ENCODE measurements at regions not wholly inside any gene's neighbourhood (a gene's known extent, or its start where the extent isn't known, plus 50 kb on each side); places are given as distances from the start of the nearest gene placed in this dataset.

DNA sequence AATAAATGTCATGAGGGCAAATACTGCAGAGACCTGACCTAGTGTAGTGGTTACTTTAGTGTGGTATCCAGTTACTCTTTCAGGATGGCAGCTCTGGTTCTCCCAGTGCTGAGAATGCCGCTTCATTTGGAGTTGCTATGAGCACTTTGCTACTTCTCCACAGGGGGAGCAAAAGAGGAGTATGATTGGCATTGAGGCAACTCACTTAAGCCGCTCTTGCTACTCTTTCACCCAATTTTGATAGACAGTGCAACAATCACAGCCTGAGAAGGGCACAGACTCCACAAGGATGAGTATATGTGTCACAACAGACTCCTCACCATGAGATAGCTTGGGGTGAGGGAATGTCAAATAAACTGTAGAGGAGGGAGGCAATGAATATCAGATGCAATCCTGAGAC, 81.2 kb downstream of the NPY1R start:
- H2AK5ac ChIP-seq (ENCODE audit: low read length), result no peak overlapping the region
- no peak overlapping the region for H3K4me3 ChIP-seq (ENCODE audit: low read depth, low read length)
- no peak overlapping the region for H3K4me2 ChIP-seq (ENCODE audit: low read length)
- no peak overlapping the region for H3K14ac ChIP-seq (ENCODE audit: low read length)
- H4K8ac ChIP-seq (ENCODE audit: low read depth, low read length), result no peak overlapping the region
- H3K79me2 ChIP-seq (ENCODE audit: control insufficient read depth, insufficient read depth, low read length, poor library complexity), result no peaks in the 10 kb centered on the region
- H4K91ac ChIP-seq (ENCODE audit: low read depth, low read length), result no peak overlapping the region
- no peak overlapping the region for H4K12ac ChIP-seq (ENCODE audit: low read depth, low read length)
- H2BK5ac ChIP-seq (ENCODE audit: low read depth, low read length, poor library complexity), result no peak overlapping the region
- no peak overlapping the region for H3K9ac ChIP-seq (ENCODE audit: low read length)
- H3K4ac ChIP-seq (ENCODE audit: low read depth, low read length), result no peak overlapping the region
- no peaks in the 10 kb centered on the region for H3K4me1 ChIP-seq (ENCODE audit: control insufficient read depth in 1 of 2, insufficient read depth in 2 of 2, low read length in 2 of 2)
- H2BK120ac ChIP-seq (ENCODE audit: insufficient read depth, low read length, poor library complexity), result no peak overlapping the region
- H3K36me3 ChIP-seq (ENCODE audit: control insufficient read depth in 1 of 2, insufficient read depth in 2 of 2, low read length in 2 of 2), result no peaks in the 10 kb centered on the region
- no CpG with 5 or more reads among the region's 2 CpGs for WGBS (ENCODE audit: extremely low coverage, insufficient coverage, insufficient read length)
- no peaks in the 10 kb centered on the region for H3K27me3 ChIP-seq (ENCODE audit: insufficient read depth, low read length)
- no peaks in the 10 kb centered on the region for H3K9me3 ChIP-seq (ENCODE audit: insufficient read depth, low read depth, low read length)
- no peak overlapping the region for H2AFZ ChIP-seq (ENCODE audit: insufficient read depth, low read length, poor library complexity)
- no peak overlapping the region for H3K23ac ChIP-seq (ENCODE audit: low read length)
- no peaks in the 10 kb centered on the region for H3K79me1 ChIP-seq (ENCODE audit: low read length)
- H2BK12ac ChIP-seq (ENCODE audit: low read length), result no peak overlapping the region
- DNase-seq, result peak in 1 of 2 donors; percentile 14
- no peak overlapping the region for H3K18ac ChIP-seq (ENCODE audit: low read length)
- no peak overlapping the region for H3K27ac ChIP-seq (ENCODE audit: low read depth, low read length)

DNA sequence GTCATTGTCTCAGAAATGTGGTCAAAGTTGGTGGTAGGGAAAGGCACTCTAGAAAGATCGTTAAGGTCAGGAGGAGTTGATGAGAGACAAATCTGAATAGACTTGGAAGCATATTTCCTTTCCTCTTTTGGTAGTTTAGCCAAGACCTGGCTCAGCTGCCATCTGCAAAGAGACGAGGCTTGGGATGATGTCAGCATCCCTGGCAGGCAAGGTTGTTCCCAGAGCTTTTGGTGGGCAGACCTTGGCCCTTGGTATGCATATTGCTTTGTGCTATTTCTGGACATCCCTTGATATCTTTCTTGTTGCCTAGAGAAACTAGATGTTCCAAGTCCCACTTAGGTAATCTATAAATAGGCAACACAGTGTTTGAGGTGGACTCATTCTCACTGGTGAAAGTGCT, 82.4 kb upstream of the NAF1 start:
- Histone ChIP-seq H3K4me2 (ENCODE audit: low read length) (no peak overlapping the region), H3K27me3 (ENCODE audit: insufficient read depth, low read length) (no peaks in the 10 kb centered on the region), H2AK5ac (ENCODE audit: low read length) (no peak overlapping the region), H2BK5ac (ENCODE audit: low read depth, low read length, poor library complexity) (no peak overlapping the region), H3K18ac (ENCODE audit: low read length) (no peak overlapping the region), H2BK120ac (ENCODE audit: insufficient read depth, low read length, poor library complexity) (no peak overlapping the region), H3K14ac (ENCODE audit: low read length) (no peak overlapping the region), H3K4me3 (ENCODE audit: low read depth, low read length) (no peak overlapping the region), H3K9ac (ENCODE audit: low read length) (no peak overlapping the region), H4K12ac (ENCODE audit: low read depth, low read length) (no peak overlapping the region), H2BK12ac (ENCODE audit: low read length) (no peak overlapping the region), H3K23ac (ENCODE audit: low read length) (no peak overlapping the region), H3K36me3 (ENCODE audit: control insufficient read depth in 1 of 2, insufficient read depth in 2 of 2, low read length in 2 of 2) (no peaks in the 10 kb centered on the region), H3K4ac (ENCODE audit: low read depth, low read length) (no peak overlapping the region), H3K79me1 (ENCODE audit: low read length) (no peaks in the 10 kb centered on the region), H3K4me1 (ENCODE audit: control insufficient read depth in 1 of 2, insufficient read depth in 2 of 2, low read length in 2 of 2) (no peaks in the 10 kb centered on the region), H4K8ac (ENCODE audit: low read depth, low read length) (no peak overlapping the region), H3K9me3 (ENCODE audit: insufficient read depth, low read depth, low read length) (no peaks in the 10 kb centered on the region), H3K79me2 (ENCODE audit: control insufficient read depth, insufficient read depth, low read length, poor library complexity) (no peaks in the 10 kb centered on the region), H2AFZ (ENCODE audit: insufficient read depth, low read length, poor library complexity) (no peak overlapping the region), H4K91ac (ENCODE audit: low read depth, low read length) (no peak overlapping the region), H3K27ac (ENCODE audit: low read depth, low read length) (no peak overlapping the region)
- no peak for DNase-seq
- no CpG with 5 or more reads among the region's 2 CpGs for WGBS (ENCODE audit: extremely low coverage, insufficient coverage, insufficient read length)

DNA sequence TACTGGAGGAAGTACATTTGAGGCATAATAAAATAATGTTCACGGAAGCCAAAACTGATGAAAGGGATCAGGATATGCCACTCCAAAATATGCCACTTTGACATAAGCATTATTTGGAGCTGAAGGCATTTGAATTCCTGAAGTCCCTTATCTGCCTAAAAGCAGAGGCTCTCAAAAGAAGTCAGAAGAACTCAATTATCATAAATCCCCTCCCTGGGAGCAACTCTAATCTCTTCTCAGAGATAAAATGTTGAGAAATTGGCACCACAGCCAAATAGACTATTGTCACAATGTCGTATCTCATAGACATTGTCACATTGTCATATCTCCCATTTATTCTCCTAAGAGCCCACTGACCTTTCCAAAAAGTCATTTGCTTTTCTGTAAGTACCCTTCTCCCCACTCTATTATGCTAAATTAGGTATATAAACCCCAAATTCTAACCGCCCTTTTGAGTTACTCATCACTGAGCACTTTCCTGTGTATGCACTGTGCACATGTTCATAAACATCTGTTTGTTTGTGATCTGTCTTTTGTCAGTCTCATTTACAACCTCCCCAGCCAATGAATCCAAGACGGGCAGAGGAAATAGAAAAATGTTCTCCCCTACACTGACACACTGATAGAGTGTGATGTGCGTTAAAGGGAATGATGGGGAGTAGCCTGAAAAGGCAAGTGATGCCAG, 78.5 kb upstream of the NAF1 start:
- WGBS (ENCODE audit: extremely low coverage, insufficient coverage, insufficient read length), result no CpG with 5 or more reads among the region's 5 CpGs

DNA sequence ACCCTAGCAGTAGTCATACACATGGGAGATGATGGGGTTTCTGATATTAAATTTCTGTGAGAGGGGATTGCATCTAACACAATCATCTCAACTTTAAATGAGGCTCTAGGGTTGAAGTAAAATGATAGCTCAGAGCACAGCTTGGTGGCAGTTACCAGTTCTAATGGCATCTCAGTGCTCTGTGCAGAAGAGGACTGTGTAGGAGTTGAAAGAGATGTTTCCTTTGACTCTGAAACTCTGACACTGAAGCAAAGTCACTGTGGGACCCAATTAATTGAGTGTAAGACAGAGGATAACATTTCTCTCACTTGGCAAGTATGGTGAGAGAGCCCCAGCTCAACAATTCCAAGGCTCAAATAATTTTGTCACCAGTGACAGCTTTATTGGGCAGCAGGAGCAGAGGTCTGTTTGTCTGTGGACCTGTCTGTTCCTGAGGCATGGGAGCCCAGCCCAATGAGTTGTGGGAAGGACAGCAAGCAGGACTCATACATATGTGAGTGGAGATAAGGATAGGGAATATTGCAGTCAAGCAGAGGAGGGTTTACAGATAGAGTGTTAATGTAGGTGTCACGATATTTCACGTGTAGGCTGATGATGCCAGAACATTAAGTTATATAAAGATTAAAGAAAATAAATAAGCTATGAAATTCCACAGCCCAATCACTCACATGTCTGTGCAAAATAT, 76.7 kb upstream of the NAF1 start:
- no peaks in the 10 kb centered on the region for H3K79me2 ChIP-seq (ENCODE audit: control insufficient read depth, insufficient read depth, low read length, poor library complexity)
- no peaks in the 10 kb centered on the region for H3K9me3 ChIP-seq (ENCODE audit: insufficient read depth, low read depth, low read length)
- no peak overlapping the region for H3K23ac ChIP-seq (ENCODE audit: low read length)
- no peak overlapping the region for H3K4me3 ChIP-seq (ENCODE audit: low read depth, low read length)
- no CpG with 5 or more reads among the region's 2 CpGs for WGBS (ENCODE audit: extremely low coverage, insufficient coverage, insufficient read length)
- H2AFZ ChIP-seq (ENCODE audit: insufficient read depth, low read length, poor library complexity), result no peak overlapping the region
- H4K91ac ChIP-seq (ENCODE audit: low read depth, low read length), result no peak overlapping the region
- no peak overlapping the region for H2BK120ac ChIP-seq (ENCODE audit: insufficient read depth, low read length, poor library complexity)
- H3K4ac ChIP-seq (ENCODE audit: low read depth, low read length), result no peak overlapping the region
- no peak for DNase-seq
- no peak overlapping the region for H2BK5ac ChIP-seq (ENCODE audit: low read depth, low read length, poor library complexity)
- H3K79me1 ChIP-seq (ENCODE audit: low read length), result no peaks in the 10 kb centered on the region
- no peak overlapping the region for H4K12ac ChIP-seq (ENCODE audit: low read depth, low read length)
- H3K27ac ChIP-seq (ENCODE audit: low read depth, low read length), result no peak overlapping the region
- no peak overlapping the region for H2BK12ac ChIP-seq (ENCODE audit: low read length)
- no peaks in the 10 kb centered on the region for H3K36me3 ChIP-seq (ENCODE audit: control insufficient read depth in 1 of 2, insufficient read depth in 2 of 2, low read length in 2 of 2)
- H3K4me2 ChIP-seq (ENCODE audit: low read length), result no peak overlapping the region
- no peak overlapping the region for H3K18ac ChIP-seq (ENCODE audit: low read length)
- H3K14ac ChIP-seq (ENCODE audit: low read length), result no peak overlapping the region
- no peak overlapping the region for H3K9ac ChIP-seq (ENCODE audit: low read length)
- no peaks in the 10 kb centered on the region for H3K27me3 ChIP-seq (ENCODE audit: insufficient read depth, low read length)
- no peaks in the 10 kb centered on the region for H3K4me1 ChIP-seq (ENCODE audit: control insufficient read depth in 1 of 2, insufficient read depth in 2 of 2, low read length in 2 of 2)
- H4K8ac ChIP-seq (ENCODE audit: low read depth, low read length), result no peak overlapping the region
- no peak overlapping the region for H2AK5ac ChIP-seq (ENCODE audit: low read length)

More for the DNA sequence above, 78.5 kb upstream of the NAF1 start:
- H2AFZ ChIP-seq (ENCODE audit: insufficient read depth, low read length, poor library complexity), result no peak overlapping the region
- no peaks in the 10 kb centered on the region for H3K36me3 ChIP-seq (ENCODE audit: control insufficient read depth in 1 of 2, insufficient read depth in 2 of 2, low read length in 2 of 2)
- H3K18ac ChIP-seq (ENCODE audit: low read length), result no peak overlapping the region
- H3K14ac ChIP-seq (ENCODE audit: low read length), result no peak overlapping the region
- no peak for DNase-seq
- H3K9me3 ChIP-seq (ENCODE audit: insufficient read depth, low read depth, low read length), result no peaks in the 10 kb centered on the region
- H3K4ac ChIP-seq (ENCODE audit: low read depth, low read length), result no peak overlapping the region
- H2BK5ac ChIP-seq (ENCODE audit: low read depth, low read length, poor library complexity), result no peak overlapping the region
- H4K12ac ChIP-seq (ENCODE audit: low read depth, low read length), result no peak overlapping the region
- no peak overlapping the region for H3K23ac ChIP-seq (ENCODE audit: low read length)
- no peak overlapping the region for H2BK120ac ChIP-seq (ENCODE audit: insufficient read depth, low read length, poor library complexity)
- no peak overlapping the region for H2AK5ac ChIP-seq (ENCODE audit: low read length)
- no peak overlapping the region for H3K4me3 ChIP-seq (ENCODE audit: low read depth, low read length)
- no peaks in the 10 kb centered on the region for H3K79me1 ChIP-seq (ENCODE audit: low read length)
- no peaks in the 10 kb centered on the region for H3K27me3 ChIP-seq (ENCODE audit: insufficient read depth, low read length)
- H4K8ac ChIP-seq (ENCODE audit: low read depth, low read length), result no peak overlapping the region
- H3K27ac ChIP-seq (ENCODE audit: low read depth, low read length), result no peak overlapping the region
- no peak overlapping the region for H3K4me2 ChIP-seq (ENCODE audit: low read length)
- H3K79me2 ChIP-seq (ENCODE audit: control insufficient read depth, insufficient read depth, low read length, poor library complexity), result no peaks in the 10 kb centered on the region
- no peak overlapping the region for H3K9ac ChIP-seq (ENCODE audit: low read length)
- H2BK12ac ChIP-seq (ENCODE audit: low read length), result no peak overlapping the region
- H4K91ac ChIP-seq (ENCODE audit: low read depth, low read length), result no peak overlapping the region
- H3K4me1 ChIP-seq (ENCODE audit: control insufficient read depth in 1 of 2, insufficient read depth in 2 of 2, low read length in 2 of 2), result no peaks in the 10 kb centered on the region

Data from trophoblast cell (in vitro differentiated cells and primary cell).